HEK293 (cell line): ENCODE measurements at regions not wholly inside any gene's neighbourhood (a gene's known extent, or its start where the extent isn't known, plus 50 kb on each side); places are given as distances from the start of the nearest gene placed in this dataset.

Experiments used
- BCL11A ChIP-seq: fragments of 450-650 bp; formaldehyde crosslinking; IDR thresholded peaks from 2 replicates; pipeline ENCODE4 v1.5.1; 2016; ENCODE audit warnings: low read depth, missing biosample characterization, missing genetic modification characterization
- GLIS2 ChIP-seq: fragments of 450-650 bp; formaldehyde crosslinking; IDR thresholded peaks from 2 replicates; pipeline ENCODE4 v1.5.1; 2016; ENCODE audit warnings: missing biosample characterization, missing genetic modification characterization
- KLF10 ChIP-seq: fragments of 450-650 bp; IDR thresholded peaks from 2 replicates; pipeline ENCODE4 v1.5.1; 2018; ENCODE audit warnings: missing biosample characterization, mild to moderate bottlenecking, missing genetic modification characterization
- REPIN1 ChIP-seq: fragments of 450-650 bp; formaldehyde crosslinking; IDR thresholded peaks from 2 replicates; pipeline ENCODE4 v1.5.1; 2017; ENCODE audit warnings: missing biosample characterization, missing genetic modification characterization, low read depth
- SP3 ChIP-seq: fragments of 450-650 bp; formaldehyde crosslinking; IDR thresholded peaks from 2 replicates; pipeline ENCODE4 v1.5.1; 2016; ENCODE audit warnings: missing biosample characterization, missing genetic modification characterization
- TCF7L2 ChIP-seq: IDR thresholded peaks from 2 replicates; pipeline ENCODE4 v1.6.1; 2011; ENCODE audit warnings: low read depth, mild to moderate bottlenecking, inconsistent platforms, low read length, moderate library complexity, borderline replicate concordance
- YY1 ChIP-seq: fragments of 450-650 bp; formaldehyde crosslinking; IDR thresholded peaks from 2 replicates; pipeline ENCODE4 v1.5.1; 2018; ENCODE audit warnings: missing biosample characterization, missing genetic modification characterization
- ZBTB17 ChIP-seq: fragments of 450-650 bp; formaldehyde crosslinking; IDR thresholded peaks from 2 replicates; pipeline ENCODE4 v1.5.1; 2016; ENCODE audit warnings: missing biosample characterization, missing genetic modification characterization
- ZNF350 ChIP-seq: fragments of 450-650 bp; formaldehyde crosslinking; IDR thresholded peaks from 2 replicates; pipeline ENCODE4 v1.5.0; 2017; ENCODE audit warnings: missing biosample characterization, mild to moderate bottlenecking, missing genetic modification characterization
- ZNF362 ChIP-seq: fragments of 450-650 bp; formaldehyde crosslinking; IDR thresholded peaks from 2 replicates; pipeline ENCODE4 v1.5.1; 2016; ENCODE audit warnings: missing biosample characterization, missing genetic modification characterization
- ZNF404 ChIP-seq: fragments of 450-650 bp; formaldehyde crosslinking; IDR thresholded peaks from 2 replicates; pipeline ENCODE4 v1.5.1; 2017; ENCODE audit warnings: missing biosample characterization, missing genetic modification characterization
- ZNF510 ChIP-seq: fragments of 450-650 bp; formaldehyde crosslinking; IDR thresholded peaks from 2 replicates; pipeline ENCODE4 v1.5.1; 2018; ENCODE audit warnings: mild to moderate bottlenecking, missing genetic modification characterization, missing biosample characterization; ENCODE audit not compliant: insufficient replicate concordance
- TF ChIP-seq, protein P1 (sequence below): fragments of 450-650 bp; formaldehyde crosslinking; IDR thresholded peaks from 2 replicates; pipeline ENCODE4 v1.5.1; 2016; ENCODE audit warnings: missing biosample characterization, missing genetic modification characterization
- TF ChIP-seq, protein P2 (sequence below): fragments of 450-650 bp; formaldehyde crosslinking; IDR thresholded peaks from 2 replicates; pipeline ENCODE4 v1.5.1; 2016; ENCODE audit warnings: missing biosample characterization, missing genetic modification characterization

DNA sequence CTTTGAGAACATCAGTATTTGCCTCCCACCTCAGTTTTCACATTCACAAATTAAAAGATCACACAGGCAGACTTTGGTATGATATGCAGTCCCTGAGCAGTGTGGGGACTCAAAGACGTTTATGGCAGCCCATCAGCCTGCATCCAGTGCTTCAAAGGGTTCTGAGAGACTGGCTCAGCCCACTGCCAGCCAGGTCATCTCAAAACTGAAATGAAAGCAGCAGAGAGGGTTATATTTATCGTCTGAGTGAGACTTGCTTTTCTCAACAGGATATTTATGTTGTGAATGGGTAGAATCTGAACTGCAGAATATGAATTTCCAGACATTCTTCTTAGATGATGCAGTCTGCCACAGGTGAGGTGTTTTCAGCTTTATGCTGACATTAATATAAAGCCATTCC, 159.8 kb downstream of the NRN1 start:
- no peak for TF ChIP-seq ZNF404 (tag by site-specific recombination)
- TF ChIP-seq ZNF362 = no peak
- TF ChIP-seq TCF7L2 = no peak
- TF ChIP-seq SP3 = no peak
- TF ChIP-seq GLIS2 (tag by site-specific recombination) = no peak
- TF ChIP-seq, protein P1, sequence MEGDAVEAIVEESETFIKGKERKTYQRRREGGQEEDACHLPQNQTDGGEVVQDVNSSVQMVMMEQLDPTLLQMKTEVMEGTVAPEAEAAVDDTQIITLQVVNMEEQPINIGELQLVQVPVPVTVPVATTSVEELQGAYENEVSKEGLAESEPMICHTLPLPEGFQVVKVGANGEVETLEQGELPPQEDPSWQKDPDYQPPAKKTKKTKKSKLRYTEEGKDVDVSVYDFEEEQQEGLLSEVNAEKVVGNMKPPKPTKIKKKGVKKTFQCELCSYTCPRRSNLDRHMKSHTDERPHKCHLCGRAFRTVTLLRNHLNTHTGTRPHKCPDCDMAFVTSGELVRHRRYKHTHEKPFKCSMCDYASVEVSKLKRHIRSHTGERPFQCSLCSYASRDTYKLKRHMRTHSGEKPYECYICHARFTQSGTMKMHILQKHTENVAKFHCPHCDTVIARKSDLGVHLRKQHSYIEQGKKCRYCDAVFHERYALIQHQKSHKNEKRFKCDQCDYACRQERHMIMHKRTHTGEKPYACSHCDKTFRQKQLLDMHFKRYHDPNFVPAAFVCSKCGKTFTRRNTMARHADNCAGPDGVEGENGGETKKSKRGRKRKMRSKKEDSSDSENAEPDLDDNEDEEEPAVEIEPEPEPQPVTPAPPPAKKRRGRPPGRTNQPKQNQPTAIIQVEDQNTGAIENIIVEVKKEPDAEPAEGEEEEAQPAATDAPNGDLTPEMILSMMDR (tag by site-specific recombination) = no peak
- no peak for TF ChIP-seq ZNF510
- TF ChIP-seq YY1 = no peak
- TF ChIP-seq, protein P2, sequence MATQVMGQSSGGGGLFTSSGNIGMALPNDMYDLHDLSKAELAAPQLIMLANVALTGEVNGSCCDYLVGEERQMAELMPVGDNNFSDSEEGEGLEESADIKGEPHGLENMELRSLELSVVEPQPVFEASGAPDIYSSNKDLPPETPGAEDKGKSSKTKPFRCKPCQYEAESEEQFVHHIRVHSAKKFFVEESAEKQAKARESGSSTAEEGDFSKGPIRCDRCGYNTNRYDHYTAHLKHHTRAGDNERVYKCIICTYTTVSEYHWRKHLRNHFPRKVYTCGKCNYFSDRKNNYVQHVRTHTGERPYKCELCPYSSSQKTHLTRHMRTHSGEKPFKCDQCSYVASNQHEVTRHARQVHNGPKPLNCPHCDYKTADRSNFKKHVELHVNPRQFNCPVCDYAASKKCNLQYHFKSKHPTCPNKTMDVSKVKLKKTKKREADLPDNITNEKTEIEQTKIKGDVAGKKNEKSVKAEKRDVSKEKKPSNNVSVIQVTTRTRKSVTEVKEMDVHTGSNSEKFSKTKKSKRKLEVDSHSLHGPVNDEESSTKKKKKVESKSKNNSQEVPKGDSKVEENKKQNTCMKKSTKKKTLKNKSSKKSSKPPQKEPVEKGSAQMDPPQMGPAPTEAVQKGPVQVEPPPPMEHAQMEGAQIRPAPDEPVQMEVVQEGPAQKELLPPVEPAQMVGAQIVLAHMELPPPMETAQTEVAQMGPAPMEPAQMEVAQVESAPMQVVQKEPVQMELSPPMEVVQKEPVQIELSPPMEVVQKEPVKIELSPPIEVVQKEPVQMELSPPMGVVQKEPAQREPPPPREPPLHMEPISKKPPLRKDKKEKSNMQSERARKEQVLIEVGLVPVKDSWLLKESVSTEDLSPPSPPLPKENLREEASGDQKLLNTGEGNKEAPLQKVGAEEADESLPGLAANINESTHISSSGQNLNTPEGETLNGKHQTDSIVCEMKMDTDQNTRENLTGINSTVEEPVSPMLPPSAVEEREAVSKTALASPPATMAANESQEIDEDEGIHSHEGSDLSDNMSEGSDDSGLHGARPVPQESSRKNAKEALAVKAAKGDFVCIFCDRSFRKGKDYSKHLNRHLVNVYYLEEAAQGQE (tag by site-specific recombination) = no peak
- TF ChIP-seq KLF10 (tag by site-specific recombination) = no peak
- TF ChIP-seq ZNF350 (tag by site-specific recombination) = no peak
- TF ChIP-seq REPIN1 (tag by site-specific recombination) = no peak
- TF ChIP-seq ZBTB17 (tag by site-specific recombination) = no peak
- TF ChIP-seq BCL11A = no peak
